Right hindlimb (tissue), 1 donor: ENCODE measurements at regions not wholly inside any gene's neighbourhood (a gene's known extent, or its start where the extent isn't known, plus 50 kb on each side); places are given as distances from the start of the nearest gene placed in this dataset.
"Not testable (repeated sequence)": the region's sequence is repeated elsewhere in the genome, so short reads cannot be mapped to it uniquely, and the experiment has no call there.

Source experiments
- DNase-seq: peaks from one replicate; pipeline ENCODE4 v3.0.0-alpha.2; 2018

DNA sequence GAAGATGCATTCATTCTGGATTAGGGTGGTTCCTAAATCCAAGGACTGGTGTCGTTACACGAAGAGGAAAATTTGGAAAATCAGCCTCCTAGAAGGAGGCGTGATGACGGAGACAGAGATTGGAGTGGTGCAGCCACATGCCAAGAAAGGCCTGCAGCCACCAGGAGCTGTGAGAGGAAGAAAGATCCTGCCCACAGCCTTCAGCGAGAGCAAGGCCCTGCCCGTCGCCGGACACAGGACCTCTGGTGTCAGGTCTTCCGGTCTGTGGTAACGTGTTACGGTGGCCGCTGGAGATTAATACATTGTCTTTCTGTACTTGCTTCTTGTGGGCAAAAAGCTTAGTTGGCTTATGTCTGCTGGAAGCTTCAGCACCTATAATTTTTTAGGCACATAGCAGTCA, 1045.8 kb downstream of the BRD1 start:
- DNase-seq = no peak

DNA sequence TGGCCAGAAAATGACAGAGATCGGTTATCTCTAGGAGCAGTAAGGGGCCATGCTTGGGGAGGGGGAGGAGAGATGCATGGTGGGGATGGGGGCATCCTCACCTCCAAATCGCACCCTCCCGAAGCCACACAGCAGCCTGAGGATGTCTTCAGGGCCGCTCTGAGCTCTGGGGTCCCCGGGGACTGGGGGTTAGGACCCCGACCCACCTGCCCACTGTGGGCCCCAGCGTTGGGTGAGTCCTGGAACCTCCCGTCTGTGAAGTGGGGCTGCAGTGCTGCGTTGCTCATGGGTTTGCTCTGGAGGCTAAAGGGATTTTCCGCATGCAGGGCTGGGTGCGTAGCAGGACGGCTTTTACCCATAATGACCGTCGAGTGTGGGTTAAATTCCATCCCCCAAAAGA, 1046.3 kb downstream of the BRD1 start:
- DNase-seq = no peak

DNA sequence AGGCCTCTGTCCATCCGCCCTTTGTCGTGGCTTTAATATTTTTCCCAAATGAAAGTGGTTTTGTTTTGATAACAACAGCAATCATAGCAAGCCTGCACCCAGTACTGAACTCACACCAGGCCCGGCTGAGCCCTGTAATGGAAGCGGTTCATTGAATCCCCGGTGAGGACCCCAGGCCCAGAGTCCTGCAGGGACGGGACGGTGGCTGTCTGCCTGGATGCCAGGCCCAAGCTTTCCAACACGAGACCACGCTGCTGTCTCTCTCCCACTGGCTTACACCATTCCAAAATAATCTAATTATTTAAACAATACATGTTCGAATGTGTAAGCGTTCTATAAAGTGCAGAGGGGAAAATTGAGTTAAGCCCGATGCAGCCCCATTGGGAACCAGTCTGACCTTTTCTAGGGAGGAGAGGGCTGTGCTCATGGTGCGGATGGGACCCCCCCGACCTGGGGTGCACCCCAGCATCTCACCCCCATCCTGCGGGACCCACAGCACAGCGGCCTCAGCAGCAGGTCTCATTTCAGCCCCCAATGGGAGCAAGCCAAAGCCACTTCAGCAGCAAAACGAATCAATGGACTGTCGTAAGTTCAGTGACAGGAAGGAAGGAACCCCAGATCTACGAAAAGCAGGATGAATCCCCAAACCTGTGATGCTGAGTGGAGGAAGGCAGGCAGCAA, 1046.9 kb downstream of the BRD1 start:
- DNase-seq = no peak

DNA sequence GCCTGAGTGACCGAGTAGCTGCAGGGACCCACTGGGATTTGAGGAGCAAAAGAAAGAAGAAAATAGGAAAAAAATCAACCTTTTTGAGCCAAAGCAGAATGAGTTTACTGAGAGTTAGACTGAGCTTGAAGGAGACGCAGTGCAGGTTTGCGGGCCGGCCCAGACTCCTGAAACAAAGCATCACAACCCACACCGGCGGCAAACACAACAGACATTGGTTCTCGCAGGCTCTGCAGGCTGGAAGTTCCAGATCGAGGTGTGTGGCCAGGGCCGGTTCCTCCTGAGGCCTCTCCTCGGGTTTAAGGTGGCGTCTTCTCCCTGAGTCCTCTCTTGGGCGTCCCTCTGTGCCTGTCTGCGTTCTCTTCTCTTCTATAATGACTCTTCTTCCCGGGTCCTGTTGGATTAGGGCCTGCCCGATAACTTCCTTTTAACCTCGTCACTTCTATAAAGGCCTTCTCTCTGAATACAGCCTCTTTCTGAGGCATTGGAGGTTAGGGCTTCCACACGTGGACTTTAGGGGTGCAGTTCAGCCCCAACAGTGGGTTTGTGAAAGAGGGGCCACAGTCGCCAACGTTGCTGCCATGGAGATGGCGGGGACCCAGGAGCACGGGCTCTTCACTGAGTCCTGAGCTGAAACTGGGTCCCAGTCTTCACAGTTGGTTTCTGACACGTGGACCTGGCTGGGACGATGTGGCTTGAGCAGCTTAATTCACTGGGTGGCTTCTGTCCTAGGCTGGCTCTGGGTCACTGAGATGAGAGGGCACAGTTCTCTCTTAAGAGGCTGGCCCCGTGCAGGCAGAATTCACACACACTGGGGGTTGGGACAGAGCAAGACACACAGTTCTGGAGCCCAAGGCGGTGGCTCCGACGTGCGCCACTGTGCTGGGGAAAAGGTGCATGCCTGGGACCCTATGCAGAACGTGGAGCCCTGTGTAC, 1047.7 kb downstream of the BRD1 start:
- DNase-seq = no peak

DNA sequence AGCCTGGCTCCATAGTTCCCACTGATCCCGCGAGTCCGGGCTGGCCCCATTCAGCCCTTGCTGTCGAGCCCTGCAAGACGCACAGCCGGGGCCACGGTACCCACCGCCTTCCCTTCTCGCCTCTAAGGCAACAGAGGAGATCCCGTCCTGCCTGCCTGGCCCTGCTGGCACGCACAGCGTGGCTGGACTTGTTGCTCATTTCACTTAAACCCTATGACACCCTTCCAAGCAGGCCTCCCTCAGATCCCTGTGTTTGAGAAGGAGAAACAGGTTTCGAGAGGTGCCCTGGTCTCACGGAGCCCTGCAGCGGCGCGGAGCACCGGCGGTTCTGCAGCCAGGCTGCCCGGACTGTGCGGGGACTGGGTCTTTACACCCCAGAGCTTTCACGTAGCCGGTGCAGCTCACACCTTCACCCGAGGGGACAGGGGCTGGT, 1048.4 kb downstream of the BRD1 start:
- no peak for DNase-seq

DNA sequence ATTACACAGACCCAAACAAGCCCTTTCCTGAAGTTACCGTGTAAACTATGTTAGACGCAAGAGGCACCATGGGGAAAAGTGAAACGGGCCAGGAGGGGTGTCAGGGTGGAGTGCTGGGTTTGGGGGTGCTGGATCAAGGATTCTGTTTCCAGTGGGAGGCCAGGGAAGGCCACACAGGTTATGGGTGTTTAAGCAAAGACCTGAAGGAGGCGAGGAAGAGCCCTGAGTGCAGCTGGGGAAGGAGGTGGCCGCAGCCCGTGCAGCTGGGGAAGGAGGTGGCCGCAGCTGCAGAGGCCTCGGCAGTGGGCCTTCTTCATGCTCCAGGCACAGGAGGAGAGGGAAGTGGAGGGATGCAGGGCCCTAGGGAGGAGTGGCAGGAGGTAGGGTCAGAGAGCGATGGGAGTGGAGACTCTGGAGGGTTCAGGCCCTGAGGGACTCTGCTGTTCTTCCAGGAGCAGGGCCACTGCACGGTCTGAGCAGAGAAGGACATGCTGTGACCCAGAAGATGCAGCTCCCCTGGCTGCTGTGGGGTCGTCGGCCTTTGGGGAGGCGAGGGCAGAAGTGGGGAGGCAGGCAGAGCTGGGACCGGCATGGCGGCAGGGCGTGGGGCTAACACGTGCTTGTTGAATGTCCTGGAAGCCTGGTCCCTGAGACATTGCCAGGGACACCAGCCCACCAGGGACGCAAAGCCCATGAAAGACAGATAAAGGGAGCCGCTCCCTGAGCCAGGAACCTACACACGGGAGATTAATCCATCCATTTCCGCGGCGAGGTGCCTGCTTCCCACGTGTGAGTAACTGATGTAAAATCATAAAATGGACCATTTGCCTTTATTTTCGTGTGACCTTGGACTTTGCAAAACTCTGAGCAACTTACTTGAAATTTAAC, 1049.1 kb downstream of the BRD1 start:
- no peak for DNase-seq

DNA sequence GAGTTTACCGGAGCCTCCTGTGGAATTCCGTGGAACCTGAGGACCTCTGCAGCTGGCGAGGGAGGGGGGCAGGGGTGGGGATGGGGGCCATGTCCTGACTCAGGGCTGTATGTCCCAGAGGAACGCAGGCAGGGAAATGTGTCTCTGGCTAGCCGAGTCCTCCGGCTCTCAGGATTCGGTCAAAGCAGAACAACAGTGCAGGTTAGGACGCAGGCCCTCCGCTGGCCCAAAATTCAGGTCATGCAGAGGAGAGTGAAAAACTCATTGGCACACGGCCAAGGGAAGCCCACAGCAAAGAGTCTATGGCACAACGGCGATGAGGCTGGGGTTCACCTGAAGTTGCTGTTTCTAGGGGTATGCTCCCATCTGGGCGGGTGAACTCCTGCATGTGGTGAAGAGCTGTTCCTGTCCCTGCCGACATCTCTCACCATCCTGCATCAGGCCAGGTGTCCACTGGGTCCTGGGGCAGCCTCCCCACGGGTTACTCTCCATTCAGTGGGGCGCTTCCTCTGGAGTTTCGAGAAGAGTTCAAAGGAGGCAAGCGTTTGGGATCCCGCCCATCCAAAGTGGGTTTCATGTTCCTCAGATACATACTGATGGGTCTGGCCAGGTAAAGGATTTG, 1055.3 kb downstream of the BRD1 start:
- no peak for DNase-seq

DNA sequence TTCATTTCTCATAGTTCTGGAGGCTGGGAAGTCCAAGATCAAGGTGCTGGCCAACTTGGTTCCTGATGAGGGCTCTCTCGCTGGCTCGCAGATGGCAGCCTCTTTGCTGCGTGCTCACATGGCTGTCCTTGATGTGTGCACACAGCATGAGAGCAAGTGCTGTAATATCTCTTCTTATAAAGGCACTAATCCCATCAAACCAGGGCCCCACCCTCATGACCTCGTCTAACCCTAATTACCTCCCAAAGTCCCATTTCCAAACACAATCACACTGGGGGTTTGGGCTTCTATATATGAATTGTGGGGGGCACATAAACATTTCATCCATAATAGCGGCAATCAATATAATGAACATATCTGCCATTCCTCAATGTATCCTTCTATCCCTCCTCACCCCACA, 1062.1 kb downstream of the BRD1 start:
- DNase-seq = no peak

DNA sequence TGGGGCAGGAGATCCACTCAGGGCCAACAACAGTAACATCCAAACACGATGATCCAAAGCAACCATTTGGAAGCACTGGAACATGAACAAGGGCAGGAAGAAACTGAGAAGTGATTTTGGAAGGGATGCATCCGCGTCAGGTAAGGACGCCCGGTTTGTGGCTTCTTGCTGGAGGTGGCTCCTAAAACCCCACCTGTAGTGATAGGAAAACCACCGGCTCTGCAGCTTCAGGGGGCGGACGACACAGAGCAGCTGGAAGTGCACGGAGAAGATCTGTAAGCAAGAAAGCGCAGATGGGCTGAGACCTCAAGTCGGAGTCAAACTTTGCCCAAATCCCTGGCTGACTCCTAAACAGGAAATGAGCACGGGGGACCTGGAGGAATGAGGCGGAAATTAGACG, 1066.1 kb downstream of the BRD1 start:
- peak; percentile 13 for DNase-seq

DNA sequence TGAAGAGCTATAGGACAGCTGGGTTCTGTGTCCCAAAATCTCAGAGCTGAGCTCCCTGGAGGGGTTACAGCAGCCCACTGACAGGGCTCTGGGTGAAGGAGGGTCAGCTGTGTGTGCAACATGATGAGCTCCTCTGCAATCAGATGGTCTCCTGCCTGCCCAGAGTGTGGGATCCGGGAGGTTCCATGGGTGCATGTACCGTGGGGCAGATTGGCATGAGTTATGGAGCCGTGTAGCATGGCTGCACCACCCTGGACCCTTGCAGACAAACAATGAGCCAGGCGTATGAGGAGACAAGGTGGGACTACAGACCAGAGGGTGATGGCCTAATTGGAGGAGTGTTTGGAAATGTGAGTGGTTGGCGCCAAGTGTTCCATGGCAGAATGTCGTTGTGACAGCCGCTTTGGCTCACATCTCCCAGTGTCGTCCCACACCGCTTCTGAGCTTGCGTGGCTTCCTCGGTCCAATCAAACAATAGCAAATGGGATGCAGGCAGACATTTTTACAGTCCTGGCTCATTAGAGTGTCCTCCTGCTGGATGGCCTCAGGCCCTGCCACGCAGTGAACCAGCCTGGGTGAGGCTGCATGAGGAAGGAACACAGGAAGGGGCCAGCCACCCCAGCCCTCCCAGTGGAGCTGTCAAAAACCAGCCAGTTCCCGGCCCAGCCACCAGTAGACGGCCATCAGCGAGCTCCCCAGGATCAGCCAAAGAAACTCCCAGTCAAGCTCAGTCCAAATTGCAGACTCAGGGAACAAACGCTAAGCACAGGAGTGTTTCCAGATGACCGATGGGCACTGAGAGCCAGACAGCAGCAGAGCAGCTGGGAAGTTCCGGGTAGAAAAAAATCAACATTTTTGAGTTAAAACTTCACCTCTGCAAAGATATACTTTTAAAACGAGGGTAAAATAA, 1066.9 kb downstream of the BRD1 start:
- peak; percentile 11 for DNase-seq

DNA sequence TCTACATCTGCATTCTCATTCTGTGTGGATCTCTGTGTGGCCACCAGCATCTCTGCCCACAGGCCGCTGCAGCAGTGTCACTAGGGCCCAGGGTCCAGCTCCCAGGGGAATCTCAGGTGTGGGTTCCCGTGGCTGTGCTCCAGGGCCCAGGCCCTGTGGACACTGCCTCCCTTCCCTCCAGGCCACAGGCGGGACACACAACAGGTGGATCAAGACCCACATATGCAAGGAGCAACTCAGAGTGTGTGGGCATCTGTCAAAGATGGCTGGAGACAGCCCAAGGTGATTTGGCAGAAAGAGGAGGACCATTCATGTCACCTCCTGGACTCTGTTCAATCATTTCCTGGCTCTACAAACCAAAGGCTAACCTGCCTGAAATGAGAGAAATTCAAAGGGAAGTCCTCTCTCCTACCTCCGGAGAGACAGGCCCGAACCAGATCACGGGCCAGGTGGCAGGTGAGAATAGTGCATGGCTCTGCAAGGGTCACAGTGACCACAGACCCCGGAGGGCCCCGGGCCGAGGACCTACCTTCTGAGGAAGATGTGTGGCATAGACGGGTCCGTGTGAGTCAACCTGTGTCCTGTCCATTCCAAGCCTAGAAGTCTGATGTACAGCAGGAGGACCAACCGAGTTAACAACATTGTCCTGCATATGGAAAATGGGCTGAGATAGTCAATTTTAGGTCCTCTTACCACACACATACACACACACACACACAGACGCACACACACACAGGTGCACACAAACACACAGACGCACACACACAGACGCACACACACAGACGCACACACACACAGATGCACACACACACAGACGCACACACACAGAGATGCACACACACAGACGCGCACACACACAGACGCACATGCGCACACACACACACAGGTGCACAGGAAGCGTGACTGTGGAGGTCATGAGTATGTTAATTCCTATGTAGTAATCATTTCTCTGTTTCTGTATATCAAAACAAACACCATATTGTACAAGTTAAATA, 1068.5 kb downstream of the BRD1 start:
- peak; percentile 2 for DNase-seq

DNA sequence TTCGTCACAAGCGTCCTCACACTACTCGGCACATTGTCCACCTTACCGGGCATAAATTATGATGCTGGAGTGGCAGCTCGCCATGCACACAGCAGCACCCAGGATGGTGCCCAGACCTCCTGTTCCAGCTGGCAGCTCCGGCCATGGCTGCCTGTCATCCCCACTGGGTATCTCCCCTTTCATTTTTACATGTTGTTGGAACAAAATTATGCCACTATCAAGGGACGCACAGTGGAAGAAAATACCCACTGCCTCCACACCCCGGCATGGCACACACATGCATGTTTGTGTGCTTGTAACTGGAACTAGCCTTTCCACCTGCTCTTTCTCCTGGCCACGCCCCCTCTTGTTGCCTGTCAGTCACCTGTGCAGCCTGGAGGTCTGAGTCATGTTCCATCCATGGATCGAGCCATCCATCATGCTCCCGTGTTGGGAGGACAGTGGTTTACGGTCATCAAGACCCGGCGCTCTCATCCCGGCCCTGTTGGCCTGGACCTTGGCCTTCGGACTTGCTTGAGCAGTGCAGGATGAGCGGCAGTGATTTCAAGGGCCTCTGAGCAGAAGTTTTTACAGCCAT, 1069.6 kb downstream of the BRD1 start:
- DNase-seq = peak; percentile 20

DNA sequence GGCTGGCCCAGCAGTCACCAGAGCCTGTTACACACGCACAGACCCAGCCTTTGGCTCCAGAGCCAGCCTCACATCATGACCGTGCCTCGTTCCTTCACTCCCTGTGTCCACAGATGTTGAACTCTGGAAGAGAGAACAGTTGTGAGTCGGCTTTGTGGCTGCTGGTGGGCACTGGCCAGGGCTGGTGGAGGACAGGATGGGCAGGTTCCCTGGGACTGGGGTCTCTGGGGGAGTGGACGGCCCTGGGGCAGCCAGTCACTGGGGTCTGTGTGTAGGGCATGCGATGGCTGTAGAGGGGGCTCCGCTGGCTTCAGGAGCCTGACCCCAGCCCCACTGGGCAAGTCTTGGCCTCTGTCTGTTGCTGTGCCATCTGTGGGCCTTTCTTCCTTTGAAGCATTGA, 1070.1 kb downstream of the BRD1 start:
- peak; percentile 4 for DNase-seq

DNA sequence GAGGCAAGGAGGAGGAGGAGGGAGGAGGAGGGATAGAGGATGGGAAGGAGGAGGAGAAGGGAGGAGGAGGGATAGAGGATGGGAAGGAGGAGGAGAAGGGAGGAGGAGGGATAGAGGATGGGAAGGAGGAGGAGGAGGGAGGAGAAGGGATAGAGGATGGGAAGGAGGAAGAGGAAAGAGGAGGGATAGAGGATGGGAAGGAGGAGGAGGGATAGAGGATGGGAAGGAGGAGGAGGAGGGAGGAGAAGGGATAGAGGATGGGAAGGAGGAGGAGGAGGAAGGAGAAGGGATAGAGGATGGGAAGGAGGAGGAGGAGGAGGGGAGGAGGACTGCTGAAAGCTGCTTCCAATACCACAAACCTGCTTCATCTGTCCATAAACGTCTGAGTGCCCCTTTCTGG, 1070.5 kb downstream of the BRD1 start:
- DNase-seq = not testable (repeated sequence)

DNA sequence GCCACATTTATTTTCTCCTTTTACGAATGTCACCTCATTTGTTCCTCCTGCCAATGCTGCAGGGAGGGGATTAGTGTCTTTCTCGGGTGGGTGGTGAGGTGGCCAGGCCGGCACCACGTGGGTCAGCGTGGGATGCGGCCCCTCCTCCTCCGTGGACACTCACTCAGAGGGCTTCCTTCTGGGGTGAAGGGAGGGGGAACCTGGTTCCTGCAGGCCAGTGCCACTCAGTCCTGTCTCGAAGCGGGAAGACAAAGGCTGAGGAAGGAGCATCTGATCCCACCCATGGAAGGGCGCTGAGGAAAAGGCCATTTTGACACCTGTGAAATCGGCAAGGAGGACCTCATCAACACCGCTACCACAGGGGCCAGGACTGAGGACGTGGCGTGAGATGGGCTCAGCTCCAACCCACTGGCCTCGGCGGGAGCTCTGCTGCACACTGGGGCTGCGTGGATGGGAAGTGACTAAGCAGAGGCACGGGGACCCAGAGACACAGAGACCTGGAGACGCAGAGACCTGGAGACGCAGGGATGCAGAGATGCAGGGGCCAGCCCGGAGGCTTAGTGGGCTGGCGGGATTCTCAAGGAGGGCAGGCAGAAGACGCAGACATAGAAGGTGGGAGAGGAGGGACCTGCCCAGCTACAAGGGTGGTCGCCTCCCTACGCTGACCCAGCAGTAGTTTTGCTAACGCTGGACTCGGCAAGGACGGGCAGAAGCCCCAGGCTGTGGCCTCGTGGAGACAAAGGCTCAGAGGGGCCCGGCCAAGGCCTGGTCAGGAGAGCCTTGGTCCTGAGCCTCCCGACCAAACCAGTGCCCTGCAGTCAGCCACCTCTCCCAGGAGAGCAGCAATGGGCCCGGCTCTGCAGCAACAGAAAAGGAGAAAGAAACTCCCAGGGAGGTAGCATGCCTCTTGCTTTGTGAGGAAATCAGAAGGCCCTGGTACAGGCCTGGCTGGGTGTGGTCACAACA, 1071.2 kb downstream of the BRD1 start:
- DNase-seq = no peak

DNA sequence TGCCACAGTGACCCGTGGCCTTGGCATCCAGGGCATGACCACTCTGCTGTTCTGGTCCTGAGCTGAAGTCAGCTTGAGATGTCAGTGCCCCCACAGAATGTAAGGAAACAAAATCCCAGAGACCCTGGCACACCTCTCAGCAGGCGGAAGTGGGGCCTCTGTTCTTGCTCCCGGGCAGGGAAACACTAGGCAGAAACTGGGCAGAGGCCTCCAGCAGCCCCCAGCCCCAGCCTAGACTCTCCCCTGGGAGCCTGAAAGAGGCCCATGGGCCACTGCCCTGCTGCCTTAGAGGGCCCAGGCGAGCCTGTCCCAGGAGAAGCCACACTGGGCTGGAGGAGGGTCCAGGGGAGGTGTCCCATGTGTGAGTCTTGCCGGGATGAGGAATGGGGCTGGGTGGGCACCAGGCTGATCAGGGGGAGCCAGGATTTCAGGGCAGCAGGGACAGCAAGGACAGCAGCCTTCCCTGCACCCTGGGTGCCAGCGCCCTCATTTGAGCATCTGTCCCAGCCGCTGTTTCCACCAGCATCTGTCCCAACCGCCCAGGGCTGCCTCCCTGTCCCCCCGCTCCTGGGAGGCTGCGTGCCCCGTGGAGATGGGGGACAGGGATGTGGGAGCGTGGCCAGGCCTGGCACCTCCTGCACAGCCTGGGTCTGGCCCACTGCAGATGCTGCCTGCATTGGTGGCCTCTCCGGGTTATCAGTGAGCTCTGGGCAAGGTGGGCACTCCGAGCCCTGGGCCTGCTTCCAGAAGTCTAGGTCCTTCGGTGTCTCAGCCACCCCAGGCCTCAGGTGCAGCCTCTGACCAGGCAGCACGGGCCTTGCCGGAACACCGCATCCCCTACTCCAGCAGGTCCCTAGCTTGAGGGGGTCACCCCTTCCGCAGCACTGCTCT, 1072.4 kb downstream of the BRD1 start:
- DNase-seq = no peak

DNA sequence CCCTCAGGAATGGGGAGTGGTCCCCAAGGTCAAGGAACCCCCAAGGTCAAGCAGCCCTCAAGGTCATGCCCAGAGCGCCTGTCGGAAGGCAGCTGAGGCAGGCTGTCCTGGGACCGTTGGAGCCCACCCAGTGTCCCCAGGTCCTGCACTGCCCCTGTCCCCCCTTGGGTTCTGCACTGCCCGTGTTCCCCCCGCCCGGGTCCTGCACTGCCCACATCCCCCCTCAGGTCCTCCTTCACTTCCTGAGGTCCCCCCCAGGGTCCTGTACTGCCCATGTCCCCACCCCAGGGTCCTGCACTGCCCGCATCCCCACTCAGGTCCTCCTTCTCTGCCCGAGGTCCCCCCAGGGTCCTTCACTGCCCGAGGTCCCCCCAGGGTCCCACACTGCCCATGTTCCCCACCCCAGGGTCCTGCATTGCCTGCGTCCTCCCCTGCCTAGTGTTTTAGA, 1073.0 kb downstream of the BRD1 start:
- no peak for DNase-seq
